ENCODE measurements at regions not wholly inside any gene's neighbourhood (a gene's known extent, or its start where the extent isn't known, plus 50 kb on each side); places are given as distances from the start of the nearest gene placed in this dataset.

- no peak for DNase-seq (ENCODE audit: low spot score)
- TF ChIP-seq CTCF (IDR thresholded peaks at IDR 0.05; ENCODE audit: borderline replicate concordance, control extremely low read depth, extremely low read depth, insufficient read depth, missing control alignments) = no peak
- in situ Hi-C loops (cut with MboI; ENCODE audit: low sequenced_read_pairs, unreplicated experiment) = no loop called here
Observed at GRCh38 chr1:188665477-188665876, 1812.2 kb downstream of the BRINP3 start.

DNA sequence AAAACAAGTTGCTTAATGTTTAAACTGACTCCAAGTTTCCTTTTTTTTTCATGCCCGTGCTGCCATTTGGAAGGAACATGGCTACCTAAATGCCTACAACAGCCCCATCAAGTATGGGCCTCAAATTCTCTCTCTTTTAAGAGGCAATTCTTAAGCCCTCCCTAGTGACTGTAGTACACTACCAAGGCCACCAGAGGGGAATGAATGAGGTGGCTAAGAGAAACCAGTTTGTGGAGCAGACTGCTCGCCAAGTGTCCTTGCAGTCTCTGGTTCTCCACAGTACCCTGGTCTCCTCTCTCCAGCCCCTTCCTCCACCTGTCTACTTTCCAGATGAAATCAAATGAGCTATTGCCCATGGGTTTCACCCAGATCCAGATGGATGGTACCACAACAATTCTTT, 1809.6 kb downstream of the BRINP3 start:
- no peak for TF ChIP-seq CTCF (IDR thresholded peaks at IDR 0.05; ENCODE audit: borderline replicate concordance, control extremely low read depth, extremely low read depth, insufficient read depth, missing control alignments)
- in situ Hi-C loops (cut with MboI; ENCODE audit: low sequenced_read_pairs, unreplicated experiment) = no loop called here
- no peak for DNase-seq (ENCODE audit: low spot score)

GRCh38 chr1:188669728-188670382, 1807.8 kb downstream of the BRINP3 start:
- in situ Hi-C loops (cut with MboI; ENCODE audit: low sequenced_read_pairs, unreplicated experiment) = no loop called here
- no peak for DNase-seq (ENCODE audit: low spot score)

DNA sequence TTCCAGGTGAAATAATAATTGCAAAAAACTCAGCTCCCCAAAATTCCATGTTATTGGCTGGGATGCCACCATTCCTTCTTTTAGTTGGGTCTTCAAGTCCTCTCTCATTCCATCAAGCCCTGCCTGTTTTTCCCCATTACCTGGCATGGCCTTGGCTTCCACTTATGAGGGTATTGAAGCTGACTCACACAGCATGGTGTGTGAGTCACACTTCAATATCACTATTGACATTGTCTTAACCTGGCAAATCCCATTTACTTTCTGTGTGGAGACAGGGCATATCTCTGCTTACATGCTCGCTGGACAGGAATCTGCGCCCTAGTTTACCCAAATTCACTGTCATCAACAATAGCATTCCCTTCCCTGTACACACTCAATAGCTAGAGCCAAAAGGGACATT, 1806.8 kb downstream of the BRINP3 start:
- no peak for DNase-seq (ENCODE audit: low spot score)
- in situ Hi-C loops (cut with MboI; ENCODE audit: low sequenced_read_pairs, unreplicated experiment) = no loop called here
- TF ChIP-seq CTCF (IDR thresholded peaks at IDR 0.05; ENCODE audit: borderline replicate concordance, control extremely low read depth, extremely low read depth, insufficient read depth, missing control alignments) = no peak

More at GRCh38 chr1:188669728-188670382, 1807.8 kb downstream of the BRINP3 start:
- TF ChIP-seq CTCF (IDR thresholded peaks at IDR 0.05; ENCODE audit: borderline replicate concordance, control extremely low read depth, extremely low read depth, insufficient read depth, missing control alignments) = no peak

DNA sequence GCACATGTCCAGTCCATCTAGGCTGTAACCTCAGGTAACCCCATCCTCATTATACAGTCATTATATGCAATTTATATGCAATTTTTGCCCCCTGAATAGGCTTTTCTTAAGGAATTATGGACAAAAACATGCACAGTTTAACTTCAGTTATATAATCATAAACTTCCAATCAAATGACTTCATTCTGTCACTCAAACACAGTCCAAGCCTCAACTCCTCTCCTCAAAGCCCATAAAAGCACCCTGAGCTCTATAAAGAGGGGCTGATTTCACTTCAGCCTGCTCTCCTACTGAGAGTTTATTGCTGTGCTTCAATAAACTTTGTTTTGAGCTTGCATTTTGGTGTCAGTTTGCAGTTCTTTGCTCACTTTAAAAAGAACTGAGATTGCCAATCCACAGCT, 1805.5 kb downstream of the BRINP3 start:
- no peak for TF ChIP-seq CTCF (IDR thresholded peaks at IDR 0.05; ENCODE audit: borderline replicate concordance, control extremely low read depth, extremely low read depth, insufficient read depth, missing control alignments)
- in situ Hi-C loops (cut with MboI; ENCODE audit: low sequenced_read_pairs, unreplicated experiment) = no loop called here
- DNase-seq (ENCODE audit: low spot score) = no peak

DNA sequence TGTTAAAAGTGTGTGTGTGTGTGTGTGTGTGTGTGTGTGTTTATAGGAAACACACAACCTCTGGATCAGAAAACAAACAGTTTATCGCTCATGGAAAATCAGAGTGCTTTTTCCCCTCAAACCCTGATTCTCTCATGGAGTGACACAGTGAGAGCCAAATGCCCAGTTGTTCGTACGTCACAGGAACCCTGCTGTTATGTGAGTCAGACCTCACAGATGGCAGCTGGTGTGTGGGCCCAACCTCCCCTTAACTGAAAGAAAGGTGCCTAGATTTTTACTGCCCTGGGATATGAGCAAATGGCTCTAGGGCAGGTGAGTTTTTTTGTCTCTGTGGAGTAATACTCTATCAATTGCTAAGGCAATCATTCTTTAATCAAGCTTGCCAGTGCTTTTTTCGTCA, 1788.1 kb downstream of the BRINP3 start:
- in situ Hi-C loops (cut with MboI; ENCODE audit: low sequenced_read_pairs, unreplicated experiment) = no loop called here
- no peak for TF ChIP-seq CTCF (IDR thresholded peaks at IDR 0.05; ENCODE audit: borderline replicate concordance, control extremely low read depth, extremely low read depth, insufficient read depth, missing control alignments)
- no peak for DNase-seq (ENCODE audit: low spot score)

Data from GM13976 (cell line).